ENCODE measurements at regions not wholly inside any gene's neighbourhood (a gene's known extent, or its start where the extent isn't known, plus 50 kb on each side); places are given as distances from the start of the nearest gene placed in this dataset.

DNA sequence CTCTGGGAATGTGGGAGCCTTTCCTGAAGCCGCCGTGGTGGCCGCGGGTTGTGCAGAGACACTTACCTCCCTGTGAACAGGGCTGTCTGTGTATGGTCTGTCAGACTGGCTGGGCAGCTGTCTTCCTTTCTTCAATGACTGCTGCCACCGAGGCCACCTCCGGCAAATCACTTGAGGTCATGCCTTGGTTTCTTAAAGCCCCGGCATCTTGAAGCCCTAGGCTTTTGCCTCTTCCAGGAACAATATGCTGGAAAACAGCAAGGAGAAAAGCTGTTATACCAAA, 79.5 kb upstream of the ZSWIM6 start:
- TF ChIP-seq TBX3 (IDR thresholded peaks at IDR 0.05; ENCODE audit: borderline replicate concordance) (no peak), ZKSCAN1 (IDR thresholded peaks at IDR 0.05; ENCODE audit: low read length) (no peak), RXRA (CRISPR knock-in tag; IDR thresholded peaks at IDR 0.05) (no peak), POLR2A (IDR thresholded peaks at IDR 0.05; ENCODE audit: insufficient read depth in 1 of 2, low read depth in 2 of 2, low read length in 2 of 2) (no peak), ZFP1 (CRISPR knock-in tag; IDR thresholded peaks at IDR 0.05) (no peak), CEBPB (IDR thresholded peaks at IDR 0.05; ENCODE audit: borderline replicate concordance, low read depth, low read length) (no peak), EZH2 (conservative IDR thresholded peaks at IDR 0.05; ENCODE audit: low read depth, low read length) (no peak), NFIC (IDR thresholded peaks at IDR 0.05; ENCODE audit: low read length) (no peak)
- TF ChIP-seq, protein P1, sequence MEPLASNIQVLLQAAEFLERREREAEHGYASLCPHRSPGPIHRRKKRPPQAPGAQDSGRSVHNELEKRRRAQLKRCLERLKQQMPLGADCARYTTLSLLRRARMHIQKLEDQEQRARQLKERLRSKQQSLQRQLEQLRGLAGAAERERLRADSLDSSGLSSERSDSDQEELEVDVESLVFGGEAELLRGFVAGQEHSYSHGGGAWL (CRISPR knock-in tag; IDR thresholded peaks at IDR 0.05) = no peak
- TF ChIP-seq, protein P2, sequence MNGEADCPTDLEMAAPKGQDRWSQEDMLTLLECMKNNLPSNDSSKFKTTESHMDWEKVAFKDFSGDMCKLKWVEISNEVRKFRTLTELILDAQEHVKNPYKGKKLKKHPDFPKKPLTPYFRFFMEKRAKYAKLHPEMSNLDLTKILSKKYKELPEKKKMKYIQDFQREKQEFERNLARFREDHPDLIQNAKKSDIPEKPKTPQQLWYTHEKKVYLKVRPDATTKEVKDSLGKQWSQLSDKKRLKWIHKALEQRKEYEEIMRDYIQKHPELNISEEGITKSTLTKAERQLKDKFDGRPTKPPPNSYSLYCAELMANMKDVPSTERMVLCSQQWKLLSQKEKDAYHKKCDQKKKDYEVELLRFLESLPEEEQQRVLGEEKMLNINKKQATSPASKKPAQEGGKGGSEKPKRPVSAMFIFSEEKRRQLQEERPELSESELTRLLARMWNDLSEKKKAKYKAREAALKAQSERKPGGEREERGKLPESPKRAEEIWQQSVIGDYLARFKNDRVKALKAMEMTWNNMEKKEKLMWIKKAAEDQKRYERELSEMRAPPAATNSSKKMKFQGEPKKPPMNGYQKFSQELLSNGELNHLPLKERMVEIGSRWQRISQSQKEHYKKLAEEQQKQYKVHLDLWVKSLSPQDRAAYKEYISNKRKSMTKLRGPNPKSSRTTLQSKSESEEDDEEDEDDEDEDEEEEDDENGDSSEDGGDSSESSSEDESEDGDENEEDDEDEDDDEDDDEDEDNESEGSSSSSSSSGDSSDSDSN (CRISPR knock-in tag; IDR thresholded peaks at IDR 0.05) = no peak
